ENCODE measurements at regions not wholly inside any gene's neighbourhood (a gene's known extent, or its start where the extent isn't known, plus 50 kb on each side); places are given as distances from the start of the nearest gene placed in this dataset.

- Mint-ChIP-seq H3K36me3 (ENCODE audit: low read depth) (no peaks in the 10 kb centered on the region), H3K27ac (no peak overlapping the region), H3K27me3 (ENCODE audit: low read depth) (no peaks in the 10 kb centered on the region), H3K4me3 (no peak overlapping the region), H3K9me3 (ENCODE audit: insufficient read depth) (peaks cover 9% of the 10 kb centered on the region), H3K4me1 (ENCODE audit: low read depth) (no peaks in the 10 kb centered on the region)
- ATAC-seq (no peak), DNase-seq (no peak)
- ChIA-PET POLR2A (no interaction called here), CTCF (no interaction called here)
Observed at GRCh38 chrX:146346102-146346501, 463.5 kb upstream of the CXorf51B start.

- Mint-ChIP-seq H3K36me3 (ENCODE audit: low read depth) (no peaks in the 10 kb centered on the region), H3K9me3 (ENCODE audit: insufficient read depth) (no peaks in the 10 kb centered on the region), H3K4me1 (ENCODE audit: low read depth) (no peaks in the 10 kb centered on the region), H3K27ac (no peak overlapping the region), H3K27me3 (ENCODE audit: low read depth) (no peaks in the 10 kb centered on the region), H3K4me3 (no peak overlapping the region)
- ATAC-seq (no peak), DNase-seq (no peak)
- ChIA-PET POLR2A (no interaction called here), CTCF (no interaction called here)
Observed at GRCh38 chrX:146351620-146352019, 458.0 kb upstream of the CXorf51B start.

GRCh38 chrX:146355440-146355839 is 454.1 kb upstream of the CXorf51B start:
- no peaks in the 10 kb centered on the region for H3K36me3 Mint-ChIP-seq (ENCODE audit: low read depth)
- H3K4me3 Mint-ChIP-seq = no peak overlapping the region
- no peak overlapping the region for H3K27ac Mint-ChIP-seq
- no peaks in the 10 kb centered on the region for H3K4me1 Mint-ChIP-seq (ENCODE audit: low read depth)
- ATAC-seq (no peak), DNase-seq (no peak)
- no peaks in the 10 kb centered on the region for H3K27me3 Mint-ChIP-seq (ENCODE audit: low read depth)
- ChIA-PET POLR2A (no interaction called here), CTCF (no interaction called here)
- H3K9me3 Mint-ChIP-seq (ENCODE audit: insufficient read depth) = no peaks in the 10 kb centered on the region

DNA sequence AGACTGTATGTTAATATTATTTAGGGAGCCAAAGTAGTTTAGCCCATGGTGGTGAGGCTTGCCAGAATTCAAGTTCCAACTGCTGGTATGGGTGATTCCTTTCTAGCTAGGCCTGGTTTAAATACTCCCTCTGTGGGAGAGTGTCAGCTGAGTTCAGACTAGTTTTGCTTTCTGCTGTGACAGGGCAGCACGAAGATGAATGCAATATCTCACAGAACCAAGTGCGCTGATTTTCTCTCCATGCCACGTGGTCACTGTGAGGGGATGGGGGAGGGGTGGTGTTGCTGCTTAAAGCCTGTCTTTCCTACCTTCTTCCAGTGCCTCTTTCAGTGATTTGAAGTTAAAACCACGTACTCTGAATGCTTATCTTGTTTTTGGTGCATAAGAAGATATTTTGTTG is 445.7 kb upstream of the CXorf51B start:
- ATAC-seq (no peak), DNase-seq (no peak)
- Mint-ChIP-seq H3K4me1 (ENCODE audit: low read depth) (no peaks in the 10 kb centered on the region), H3K4me3 (no peak overlapping the region), H3K27ac (no peak overlapping the region), H3K27me3 (ENCODE audit: low read depth) (no peaks in the 10 kb centered on the region), H3K36me3 (ENCODE audit: low read depth) (no peaks in the 10 kb centered on the region), H3K9me3 (ENCODE audit: insufficient read depth) (peaks cover 4% of the 10 kb centered on the region)
- ChIA-PET CTCF (no interaction called here), POLR2A (no interaction called here)

DNA sequence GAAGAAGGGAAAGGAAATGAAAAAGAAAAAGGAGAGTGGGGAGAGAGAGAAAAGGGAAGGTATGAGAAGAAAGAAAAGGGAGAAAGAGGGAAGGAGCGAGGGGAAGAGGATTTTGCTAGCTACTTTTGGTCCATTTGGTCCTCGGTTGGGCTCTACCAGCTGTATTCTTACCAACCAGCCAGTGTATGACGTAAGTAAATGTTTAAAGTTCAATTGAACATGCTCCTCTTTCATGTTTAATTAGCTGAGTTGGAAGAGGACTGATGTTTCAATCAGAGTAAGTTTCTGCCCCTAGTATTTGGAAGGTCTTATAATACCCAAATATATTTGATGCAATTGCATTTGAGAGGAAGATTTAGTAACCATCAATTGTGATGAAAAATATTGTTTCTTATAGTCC is 424.0 kb upstream of the CXorf51B start:
- CTCF ChIA-PET = no interaction called here
- POLR2A ChIA-PET = no interaction called here
- no peak overlapping the region for H3K4me3 Mint-ChIP-seq

DNA sequence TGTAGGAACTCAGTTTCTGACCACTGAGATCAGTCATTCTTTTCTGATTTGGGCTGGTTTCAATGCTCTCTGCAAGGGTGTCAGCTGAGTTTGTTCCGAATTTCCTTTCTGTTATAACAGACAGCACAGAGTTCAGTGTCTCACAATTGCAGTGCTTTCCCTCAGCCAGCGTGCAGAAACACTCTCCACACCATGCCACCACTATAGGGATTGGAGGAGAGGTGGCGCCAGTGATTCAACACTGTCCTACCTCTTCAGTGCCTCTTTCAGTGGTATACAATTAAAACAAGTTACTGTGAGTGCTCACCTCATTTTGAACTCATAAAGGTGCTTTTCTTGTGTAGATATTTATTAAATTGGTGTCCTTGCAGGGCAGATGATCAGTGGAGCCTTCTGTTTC is 413.2 kb upstream of the CXorf51B start:
- ChIA-PET POLR2A (no interaction called here), CTCF (no interaction called here)
- no peak overlapping the region for H3K4me3 Mint-ChIP-seq
- H3K27ac Mint-ChIP-seq = no peak overlapping the region
- DNase-seq (no peak), ATAC-seq (no peak)
- no peaks in the 10 kb centered on the region for H3K27me3 Mint-ChIP-seq (ENCODE audit: low read depth)
- no peaks in the 10 kb centered on the region for H3K9me3 Mint-ChIP-seq (ENCODE audit: insufficient read depth)
- no peaks in the 10 kb centered on the region for H3K36me3 Mint-ChIP-seq (ENCODE audit: low read depth)
- no peaks in the 10 kb centered on the region for H3K4me1 Mint-ChIP-seq (ENCODE audit: low read depth)

More for the DNA sequence above, 424.0 kb upstream of the CXorf51B start:
- Mint-ChIP-seq H3K36me3 (ENCODE audit: low read depth) (no peaks in the 10 kb centered on the region), H3K9me3 (ENCODE audit: insufficient read depth) (no peaks in the 10 kb centered on the region), H3K4me1 (ENCODE audit: low read depth) (no peaks in the 10 kb centered on the region), H3K27ac (no peak overlapping the region), H3K27me3 (ENCODE audit: low read depth) (no peaks in the 10 kb centered on the region)
- ATAC-seq (no peak), DNase-seq (no peak)

DNA sequence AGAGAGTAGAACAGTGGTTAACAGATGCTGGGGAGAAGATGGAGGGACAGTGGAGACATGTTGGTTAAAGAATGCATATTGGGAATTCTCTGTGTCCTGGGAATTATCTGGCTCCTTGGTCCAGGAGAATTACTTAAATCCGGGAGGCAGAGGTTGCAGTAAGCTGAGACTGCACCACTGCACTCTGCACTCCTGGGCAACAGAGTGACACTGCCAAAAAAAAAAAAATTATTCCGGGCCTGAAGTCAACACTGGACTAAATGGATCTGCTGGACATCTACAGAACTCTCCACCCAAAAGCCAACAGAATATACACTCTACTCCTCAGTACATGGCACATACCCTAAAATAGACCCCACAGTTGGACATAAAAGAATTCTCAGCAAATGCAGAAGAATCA is 400.0 kb upstream of the CXorf51B start:
- CTCF ChIA-PET = no interaction called here
- ATAC-seq = no peak
- no peaks in the 10 kb centered on the region for H3K4me1 Mint-ChIP-seq (ENCODE audit: low read depth)

DNA sequence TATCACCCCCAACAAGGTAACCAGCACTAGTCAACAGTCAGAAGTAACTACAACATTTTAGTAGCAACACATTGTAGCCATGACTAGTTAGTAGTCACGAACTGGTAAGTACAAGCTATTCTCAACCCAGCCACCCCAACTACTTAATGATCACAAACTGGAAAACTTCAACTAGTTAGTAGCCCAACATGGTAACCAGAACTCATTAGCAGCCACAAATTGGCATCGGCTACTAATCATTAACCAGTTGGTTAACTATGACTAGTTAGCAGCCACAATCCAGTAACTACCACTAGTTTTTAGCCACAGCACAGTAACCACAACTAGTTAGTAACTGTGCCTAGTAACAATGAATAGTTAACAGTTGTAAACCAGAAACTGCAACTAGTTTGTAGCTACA is 385.1 kb upstream of the CXorf51B start:
- no peaks in the 10 kb centered on the region for H3K4me1 Mint-ChIP-seq (ENCODE audit: low read depth)
- no peak overlapping the region for H3K4me3 Mint-ChIP-seq
- CTCF ChIA-PET = no interaction called here
- no peaks in the 10 kb centered on the region for H3K36me3 Mint-ChIP-seq (ENCODE audit: low read depth)
- POLR2A ChIA-PET = no interaction called here
- H3K27me3 Mint-ChIP-seq (ENCODE audit: low read depth) = no peaks in the 10 kb centered on the region
- H3K9me3 Mint-ChIP-seq (ENCODE audit: insufficient read depth) = peaks cover 9% of the 10 kb centered on the region
- ATAC-seq = no peak
- H3K27ac Mint-ChIP-seq = no peak overlapping the region
- no peak for DNase-seq

More for the DNA sequence above, 400.0 kb upstream of the CXorf51B start:
- Mint-ChIP-seq H3K4me3 (no peak overlapping the region), H3K27me3 (ENCODE audit: low read depth) (no peaks in the 10 kb centered on the region), H3K9me3 (ENCODE audit: insufficient read depth) (no peaks in the 10 kb centered on the region), H3K36me3 (ENCODE audit: low read depth) (no peaks in the 10 kb centered on the region), H3K27ac (no peak overlapping the region)
- POLR2A ChIA-PET = no interaction called here
- DNase-seq = no peak

GRCh38 chrX:146433771-146434170 is 375.8 kb upstream of the CXorf51B start:
- no peaks in the 10 kb centered on the region for H3K4me1 Mint-ChIP-seq (ENCODE audit: low read depth)
- ChIA-PET CTCF (no interaction called here), POLR2A (no interaction called here)
- ATAC-seq (no peak), DNase-seq (no peak)
- H3K27ac Mint-ChIP-seq = no peak overlapping the region
- H3K27me3 Mint-ChIP-seq (ENCODE audit: low read depth) = no peaks in the 10 kb centered on the region
- peaks cover 4% of the 10 kb centered on the region for H3K9me3 Mint-ChIP-seq (ENCODE audit: insufficient read depth)
- no peaks in the 10 kb centered on the region for H3K36me3 Mint-ChIP-seq (ENCODE audit: low read depth)
- no peak overlapping the region for H3K4me3 Mint-ChIP-seq

- ChIA-PET POLR2A (no interaction called here), CTCF (no interaction called here)
- ATAC-seq = no peak
- H3K4me1 Mint-ChIP-seq (ENCODE audit: low read depth) = no peaks in the 10 kb centered on the region
- H3K4me3 Mint-ChIP-seq = no peak overlapping the region
- DNase-seq = no peak
- no peaks in the 10 kb centered on the region for H3K27me3 Mint-ChIP-seq (ENCODE audit: low read depth)
- H3K27ac Mint-ChIP-seq = no peak overlapping the region
- no peaks in the 10 kb centered on the region for H3K36me3 Mint-ChIP-seq (ENCODE audit: low read depth)
- peaks cover 4% of the 10 kb centered on the region for H3K9me3 Mint-ChIP-seq (ENCODE audit: insufficient read depth)
Observed at GRCh38 chrX:146435472-146435871, 374.1 kb upstream of the CXorf51B start.

DNA sequence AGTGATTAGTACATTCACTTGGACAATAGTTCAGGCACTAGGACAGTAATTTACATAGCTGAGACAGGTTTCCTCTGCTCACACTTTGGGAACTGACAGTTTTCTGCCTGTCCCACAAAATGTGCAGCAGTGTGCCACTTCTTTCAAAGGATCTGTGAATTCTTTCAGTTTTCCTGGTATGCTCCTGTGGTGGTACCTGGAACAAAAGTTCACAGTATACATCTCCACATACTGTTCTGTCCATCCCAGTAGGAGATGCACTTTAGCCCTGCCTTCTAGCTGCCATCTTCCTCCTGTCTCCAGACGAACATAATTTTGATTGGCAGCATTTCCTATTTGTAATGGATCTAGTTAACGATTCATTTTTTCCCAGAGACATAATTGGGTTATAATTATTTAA is 360.8 kb upstream of the CXorf51B start:
- CTCF ChIA-PET = no interaction called here
- H3K4me1 Mint-ChIP-seq (ENCODE audit: low read depth) = no peaks in the 10 kb centered on the region
- no peaks in the 10 kb centered on the region for H3K9me3 Mint-ChIP-seq (ENCODE audit: insufficient read depth)
- no peak for DNase-seq
- no peak for ATAC-seq
- POLR2A ChIA-PET = no interaction called here
- no peak overlapping the region for H3K27ac Mint-ChIP-seq
- H3K36me3 Mint-ChIP-seq (ENCODE audit: low read depth) = no peaks in the 10 kb centered on the region
- no peak overlapping the region for H3K4me3 Mint-ChIP-seq
- H3K27me3 Mint-ChIP-seq (ENCODE audit: low read depth) = no peaks in the 10 kb centered on the region

DNA sequence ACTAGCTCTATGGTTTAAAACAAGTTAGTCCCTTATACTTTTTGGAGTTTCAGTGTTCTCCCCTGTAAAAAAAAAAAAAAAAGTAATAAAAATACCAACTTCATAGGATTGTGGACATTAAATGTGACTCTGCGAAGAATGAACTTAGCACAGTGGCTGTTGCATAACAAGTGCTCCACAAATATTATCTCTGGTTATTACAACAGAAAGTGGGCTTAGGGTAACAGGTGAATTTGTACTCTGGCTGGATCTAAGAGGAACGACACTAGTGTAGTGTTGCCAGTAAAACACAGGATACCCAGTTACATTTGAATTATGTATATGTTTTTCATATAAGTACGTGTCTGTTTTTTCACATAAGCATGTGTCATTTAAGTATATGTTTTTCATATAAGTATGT is 360.3 kb upstream of the CXorf51B start:
- CTCF ChIA-PET = no interaction called here
- no peak for ATAC-seq
- POLR2A ChIA-PET = no interaction called here

GRCh38 chrX:146451136-146451535 is 358.4 kb upstream of the CXorf51B start:
- Mint-ChIP-seq H3K4me1 (ENCODE audit: low read depth) (no peaks in the 10 kb centered on the region), H3K27ac (no peak overlapping the region), H3K9me3 (ENCODE audit: insufficient read depth) (no peaks in the 10 kb centered on the region), H3K27me3 (ENCODE audit: low read depth) (no peaks in the 10 kb centered on the region), H3K36me3 (ENCODE audit: low read depth) (no peaks in the 10 kb centered on the region), H3K4me3 (no peak overlapping the region)
- ATAC-seq = no peak
- no peak for DNase-seq
- POLR2A ChIA-PET = no interaction called here
- CTCF ChIA-PET = no interaction called here

More for the DNA sequence above, 360.3 kb upstream of the CXorf51B start:
- Mint-ChIP-seq H3K27ac (no peak overlapping the region), H3K4me1 (ENCODE audit: low read depth) (no peaks in the 10 kb centered on the region), H3K4me3 (no peak overlapping the region), H3K27me3 (ENCODE audit: low read depth) (no peaks in the 10 kb centered on the region), H3K36me3 (ENCODE audit: low read depth) (no peaks in the 10 kb centered on the region), H3K9me3 (ENCODE audit: insufficient read depth) (no peaks in the 10 kb centered on the region)
- no peak for DNase-seq

GRCh38 chrX:146454363-146454762 is 355.2 kb upstream of the CXorf51B start:
- DNase-seq = no peak
- Mint-ChIP-seq H3K27me3 (ENCODE audit: low read depth) (no peaks in the 10 kb centered on the region), H3K4me3 (no peak overlapping the region), H3K4me1 (ENCODE audit: low read depth) (no peaks in the 10 kb centered on the region), H3K36me3 (ENCODE audit: low read depth) (no peaks in the 10 kb centered on the region), H3K9me3 (ENCODE audit: insufficient read depth) (no peaks in the 10 kb centered on the region), H3K27ac (no peak overlapping the region)
- POLR2A ChIA-PET = no interaction called here
- ATAC-seq = no peak
- CTCF ChIA-PET = no interaction called here
